ENCODE measurements at regions not wholly inside any gene's neighbourhood (a gene's known extent, or its start where the extent isn't known, plus 50 kb on each side); places are given as distances from the start of the nearest gene placed in this dataset.

GRCh38 chr12:4024701-4025100, 151.5 kb upstream of the PARP11 start:
- no peaks in the 10 kb centered on the region for H3K36me3 ChIP-seq (ENCODE audit: control insufficient read depth in 2 of 2, insufficient read depth in 1 of 2, low read length in 2 of 2)
- no peak overlapping the region for H3K4me3 ChIP-seq (ENCODE audit: low read depth, low read length)
- TF ChIP-seq ZBTB11 (tag by site-specific recombination; conservative IDR thresholded peaks at IDR 0.05; ENCODE audit: low read depth) = no peak
- TF ChIP-seq ZNF514 (tag by site-specific recombination; IDR thresholded peaks at IDR 0.05) = no peak
- TF ChIP-seq ZNF248 (tag by site-specific recombination; IDR thresholded peaks at IDR 0.05) = no peak
- TF ChIP-seq MZF1 (tag by site-specific recombination; IDR thresholded peaks at IDR 0.05; ENCODE audit: borderline replicate concordance) = no peak
- TF ChIP-seq ZNF521 (tag by site-specific recombination; IDR thresholded peaks at IDR 0.05) = no peak
- H3K9me3 ChIP-seq (ENCODE audit: control insufficient read depth, insufficient read depth, low read depth, low read length) = no peaks in the 10 kb centered on the region
- CTCF ChIA-PET = no interaction called here
- H3K27ac ChIP-seq (ENCODE audit: extremely low read depth, low read depth, low read length) = no peak overlapping the region
- no peaks in the 10 kb centered on the region for H3K4me1 ChIP-seq (ENCODE audit: control insufficient read depth, insufficient read depth, low read length)
- POLR2A ChIA-PET = no interaction called here

- POLR2A ChIA-PET = no interaction called here
- TF ChIP-seq SCRT1 (tag by site-specific recombination; IDR thresholded peaks at IDR 0.05; ENCODE audit: borderline replicate concordance) (no peak), ZNF423 (tag by site-specific recombination; IDR thresholded peaks at IDR 0.05) (no peak), ZNF302 (tag by site-specific recombination; IDR thresholded peaks at IDR 0.05; ENCODE audit: low read depth) (no peak), ZNF629 (tag by site-specific recombination; IDR thresholded peaks at IDR 0.05) (no peak), MEIS1 (CRISPR knock-in tag; IDR thresholded peaks at IDR 0.05; ENCODE audit: borderline replicate concordance) (no peak), RBAK (tag by site-specific recombination; IDR thresholded peaks at IDR 0.05) (no peak), ZNF777 (tag by site-specific recombination; IDR thresholded peaks at IDR 0.05; ENCODE audit: borderline replicate concordance) (no peak), YY2 (tag by site-specific recombination; IDR thresholded peaks at IDR 0.05) (no peak), ZBTB7A (tag by site-specific recombination; IDR thresholded peaks at IDR 0.05; ENCODE audit: low read depth) (no peak), ZBTB11 (tag by site-specific recombination; conservative IDR thresholded peaks at IDR 0.05; ENCODE audit: low read depth) (no peak), ZNF610 (tag by site-specific recombination; IDR thresholded peaks at IDR 0.05; ENCODE audit: borderline replicate concordance) (no peak), KLF16 (tag by site-specific recombination; IDR thresholded peaks at IDR 0.05) (no peak), ZBTB49 (tag by site-specific recombination; IDR thresholded peaks at IDR 0.05; ENCODE audit: low read depth) (no peak), ZBTB20 (tag by site-specific recombination; IDR thresholded peaks at IDR 0.05) (no peak), ZNF501 (tag by site-specific recombination; IDR thresholded peaks at IDR 0.05) (no peak), ZNF18 (tag by site-specific recombination; IDR thresholded peaks at IDR 0.05) (no peak), PRDM6 (tag by site-specific recombination; IDR thresholded peaks at IDR 0.05) (no peak)
These were observed 142.3 kb upstream of the PARP11 start for GRCh38 chr12:4015225-4016091.

More at GRCh38 chr12:4015225-4016091, 142.3 kb upstream of the PARP11 start:
- Histone ChIP-seq H3K4me3 (ENCODE audit: low read depth, low read length) (no peak overlapping the region), H3K9me3 (ENCODE audit: control insufficient read depth, insufficient read depth, low read depth, low read length) (no peaks in the 10 kb centered on the region), H3K27ac (ENCODE audit: extremely low read depth, low read depth, low read length) (no peak overlapping the region), H3K36me3 (ENCODE audit: control insufficient read depth in 2 of 2, insufficient read depth in 1 of 2, low read length in 2 of 2) (no peaks in the 10 kb centered on the region), H3K4me1 (ENCODE audit: control insufficient read depth, insufficient read depth, low read length) (peaks cover 3% of the 10 kb centered on the region)
- CTCF ChIA-PET = interaction anchor here (0.6 kb wide), 1 partner anchor 25 kb away, joined by 4 read pairs; no protein-coding TSS in a partner anchor
